Progenitor cell of endocrine pancreas (in vitro differentiated cells): ENCODE measurements at regions not wholly inside any gene's neighbourhood (a gene's known extent, or its start where the extent isn't known, plus 50 kb on each side); places are given as distances from the start of the nearest gene placed in this dataset.

ENCODE experiments used
- DNase-seq: peaks from one replicate; pipeline ENCODE4 v3.0.0; 2021; ENCODE audit warnings: low spot score; ENCODE audit not compliant: unreplicated experiment
- H3K27ac Mint-ChIP-seq: 2 replicates; pipeline ENCODE4 v1.8.0; 2021; ENCODE audit warnings: mild to moderate bottlenecking, moderate library complexity, mixed read lengths
- H3K27me3 Mint-ChIP-seq: 2 replicates; pipeline ENCODE4 v1.8.0; 2021; ENCODE audit warnings: mixed read lengths
- H3K36me3 Mint-ChIP-seq: 2 replicates; pipeline ENCODE4 v1.8.0; 2022; ENCODE audit warnings: mixed read lengths; ENCODE audit not compliant: insufficient read depth
- H3K4me1 Mint-ChIP-seq: 2 replicates; pipeline ENCODE4 v1.8.0; 2021; ENCODE audit warnings: low read depth, mixed read lengths
- H3K4me3 Mint-ChIP-seq: 2 replicates; pipeline ENCODE4 v1.8.0; 2021; ENCODE audit warnings: low read depth, mild to moderate bottlenecking, moderate library complexity, mixed read lengths
- H3K9me3 Mint-ChIP-seq: 2 replicates; pipeline ENCODE4 v1.8.0; 2021; ENCODE audit warnings: low read depth, mixed read lengths
- CTCF ChIP-seq: fragments of 200-600 bp; sonication (generic); IDR thresholded peaks from one replicate; pipeline ENCODE4 v1.5.0; 2021; ENCODE audit warnings: antibody characterized with exemption, mild to moderate bottlenecking; ENCODE audit not compliant: unreplicated experiment

- no peak overlapping the region for H3K27ac Mint-ChIP-seq
- H3K27me3 Mint-ChIP-seq = peaks cover 83% of the 10 kb centered on the region
- no peak for DNase-seq
- no peak overlapping the region for H3K4me3 Mint-ChIP-seq
- peaks cover 1% of the 10 kb centered on the region for H3K4me1 Mint-ChIP-seq
- no peaks in the 10 kb centered on the region for H3K36me3 Mint-ChIP-seq
- no peaks in the 10 kb centered on the region for H3K9me3 Mint-ChIP-seq
- no peak for TF ChIP-seq CTCF
Measured at GRCh38 chr17:73906896-73907870, 262.9 kb upstream of the SDK2 start.

GRCh38 chr17:73909186-73909585 lies 264.9 kb upstream of the SDK2 start:
- Mint-ChIP-seq H3K27me3 (peaks cover 81% of the 10 kb centered on the region), H3K27ac (no peak overlapping the region), H3K36me3 (no peaks in the 10 kb centered on the region), H3K9me3 (no peaks in the 10 kb centered on the region), H3K4me1 (no peaks in the 10 kb centered on the region), H3K4me3 (no peak overlapping the region)
- no peak for DNase-seq
- TF ChIP-seq CTCF = no peak

GRCh38 chr17:73910206-73910605 lies 266.0 kb upstream of the SDK2 start:
- TF ChIP-seq CTCF = no peak
- no peak overlapping the region for H3K4me3 Mint-ChIP-seq
- no peaks in the 10 kb centered on the region for H3K4me1 Mint-ChIP-seq
- no peak overlapping the region for H3K27ac Mint-ChIP-seq
- peaks cover 7% of the 10 kb centered on the region for H3K9me3 Mint-ChIP-seq
- DNase-seq = no peak
- H3K36me3 Mint-ChIP-seq = peaks cover under 1% of the 10 kb centered on the region
- peaks cover 83% of the 10 kb centered on the region for H3K27me3 Mint-ChIP-seq

- DNase-seq = no peak
- peaks cover 2% of the 10 kb centered on the region for H3K36me3 Mint-ChIP-seq
- peaks cover 10% of the 10 kb centered on the region for H3K9me3 Mint-ChIP-seq
- H3K4me3 Mint-ChIP-seq = no peak overlapping the region
- no peak for TF ChIP-seq CTCF
- no peak overlapping the region for H3K27ac Mint-ChIP-seq
- H3K4me1 Mint-ChIP-seq = no peaks in the 10 kb centered on the region
- peaks cover 80% of the 10 kb centered on the region for H3K27me3 Mint-ChIP-seq
Measured at GRCh38 chr17:73910821-73911515, 266.7 kb upstream of the SDK2 start.

- Mint-ChIP-seq H3K27ac (no peak overlapping the region), H3K27me3 (peaks cover 73% of the 10 kb centered on the region), H3K4me3 (no peak overlapping the region), H3K9me3 (peaks cover 12% of the 10 kb centered on the region), H3K36me3 (peaks cover 2% of the 10 kb centered on the region), H3K4me1 (no peaks in the 10 kb centered on the region)
- DNase-seq = no peak
- no peak for TF ChIP-seq CTCF
Measured at GRCh38 chr17:73911726-73912372, 267.6 kb upstream of the SDK2 start.
